Uterus (tissue), 3 donors: ENCODE measurements at regions not wholly inside any gene's neighbourhood (a gene's known extent, or its start where the extent isn't known, plus 50 kb on each side); places are given as distances from the start of the nearest gene placed in this dataset.

Experiments used
- DNase-seq, 2 donors: peaks; one replicate each; pipeline ENCODE4 v3.0.0-alpha.2; 2019 to 2020
- H3K27ac ChIP-seq, 2 donors: fragments of 200-600 bp; sonication (generic); 1 replicate in 1 of 2; 2 replicates in 1 of 2; pipeline ENCODE4 v1.5.1; 2016 to 2018
- H3K27me3 ChIP-seq, 2 donors: fragments of 200-600 bp; sonication (generic); one replicate each; pipeline ENCODE4 v1.5.1; 2018 to 2019; ENCODE audit warnings: control low read depth in 1 of 2
- H3K36me3 ChIP-seq, 2 donors: fragments of 200-600 bp; sonication (generic); one replicate each; pipeline ENCODE4 v1.5.1; 2019; ENCODE audit warnings: control low read depth in 1 of 2
- H3K4me1 ChIP-seq, 2 donors: fragments of 200-600 bp; sonication (generic); one replicate each; pipeline ENCODE4 v1.5.1; 2018 to 2019; ENCODE audit warnings: control low read depth in 1 of 2
- H3K4me3 ChIP-seq, 2 donors: fragments of 200-600 bp; sonication (generic); 1 replicate in 1 of 2; 2 replicates in 1 of 2; pipeline ENCODE4 v1.5.1; 2018 to 2019; ENCODE audit warnings: mild to moderate bottlenecking in 1 of 2
- H3K9me3 ChIP-seq, 2 donors: fragments of 200-600 bp; sonication (generic); one replicate each; pipeline ENCODE4 v1.5.1; 2019; ENCODE audit warnings: control low read depth in 1 of 2
- CTCF ChIP-seq, 4 experiments: fragments of 200-600 bp in 2 of 4; fragments of 450-650 bp in 2 of 4; sonication (generic) in 2 of 4; IDR thresholded peaks; one replicate each; pipeline ENCODE4 v1.5.1; 2016 to 2019; ENCODE audit warnings: antibody characterized with exemption in 4 of 4, mild to moderate bottlenecking in 2 of 4, moderate library complexity in 1 of 4
- POLR2A ChIP-seq, 2 donors: fragments of 450-650 bp; IDR thresholded peaks; one replicate each; pipeline ENCODE4 v1.6.1; 2016; ENCODE audit warnings: antibody characterized with exemption in 2 of 2, mild to moderate bottlenecking in 1 of 2, moderate library complexity in 1 of 2
- intact Hi-C: fragments of 100-400 bp; cut with DNase I; formaldehyde crosslinking; loops from one replicate; pipeline ENCODE4 v1.15.1; 2023; ENCODE audit warnings: low total_unique reads
- donor health status: DM: yes; HTN: yes; CAD: no.

- no peaks in the 10 kb centered on the region for H3K36me3 ChIP-seq
- peaks cover 0 to 6% of the 10 kb centered on the region in 2 donors for H3K4me1 ChIP-seq
- intact Hi-C loops = no loop called here
- TF ChIP-seq CTCF (IDR thresholded peaks at IDR 0.05) = no peak
- no peak for TF ChIP-seq POLR2A (IDR thresholded peaks at IDR 0.05)
- no peak overlapping the region for H3K4me3 ChIP-seq
- no peaks in the 10 kb centered on the region for H3K9me3 ChIP-seq
- H3K27me3 ChIP-seq = no peaks in the 10 kb centered on the region
- no peak for DNase-seq
- H3K27ac ChIP-seq = no peak overlapping the region
Observed at GRCh38 chr16:50469744-50470321, 78.4 kb upstream of the NKD1 start.

- Histone ChIP-seq H3K9me3 (no peaks in the 10 kb centered on the region), H3K27me3 (no peaks in the 10 kb centered on the region), H3K36me3 (no peaks in the 10 kb centered on the region), H3K4me1 (peaks cover 0 to 6% of the 10 kb centered on the region in 2 donors), H3K4me3 (no peak overlapping the region), H3K27ac (no peak overlapping the region)
- no peak for DNase-seq
- intact Hi-C loops = no loop called here
- TF ChIP-seq POLR2A (IDR thresholded peaks at IDR 0.05) = no peak
- TF ChIP-seq CTCF (IDR thresholded peaks at IDR 0.05) = no peak
Observed at GRCh38 chr16:50469121-50469743, 79.0 kb upstream of the NKD1 start.

GRCh38 chr16:50468749-50469078, 79.5 kb upstream of the NKD1 start:
- Histone ChIP-seq H3K27ac (no peak overlapping the region), H3K4me1 (peaks cover 0 to 6% of the 10 kb centered on the region in 2 donors), H3K27me3 (no peaks in the 10 kb centered on the region), H3K36me3 (no peaks in the 10 kb centered on the region), H3K9me3 (no peaks in the 10 kb centered on the region), H3K4me3 (no peak overlapping the region)
- no peak for DNase-seq
- intact Hi-C loops = no loop called here
- TF ChIP-seq CTCF (IDR thresholded peaks at IDR 0.05) (no peak), POLR2A (IDR thresholded peaks at IDR 0.05) (no peak)

- Histone ChIP-seq H3K9me3 (no peaks in the 10 kb centered on the region), H3K27ac (no peak overlapping the region), H3K4me3 (peak overlapping the region; percentile 0 to 25), H3K4me1 (peaks cover 0 to 6% of the 10 kb centered on the region in 2 donors), H3K27me3 (no peaks in the 10 kb centered on the region), H3K36me3 (no peaks in the 10 kb centered on the region)
- no peak for DNase-seq
- TF ChIP-seq CTCF (IDR thresholded peaks at IDR 0.05) (no peak), POLR2A (IDR thresholded peaks at IDR 0.05) (no peak)
- intact Hi-C loops = no loop called here
Observed at GRCh38 chr16:50467943-50468748, 80.0 kb upstream of the NKD1 start.

- Histone ChIP-seq H3K27me3 (no peaks in the 10 kb centered on the region), H3K4me1 (peaks cover 0 to 6% of the 10 kb centered on the region in 2 donors), H3K36me3 (no peaks in the 10 kb centered on the region), H3K9me3 (no peaks in the 10 kb centered on the region), H3K27ac (no peak overlapping the region), H3K4me3 (peak overlapping the region in 1 of 2 donors; percentile 25)
- TF ChIP-seq POLR2A (IDR thresholded peaks at IDR 0.05) (no peak), CTCF (IDR thresholded peaks at IDR 0.05) (no peak)
- intact Hi-C loops = no loop called here
- DNase-seq = no peak
Observed at GRCh38 chr16:50467559-50467942, 80.6 kb upstream of the NKD1 start.
